Mucosa of rectum (tissue), 2 donors: ENCODE measurements at regions not wholly inside any gene's neighbourhood (a gene's known extent, or its start where the extent isn't known, plus 50 kb on each side); places are given as distances from the start of the nearest gene placed in this dataset.

Source experiments
- H3K27ac ChIP-seq, 2 donors: one replicate each; pipeline ENCODE4 v1.7.0; 2013; ENCODE audit warnings: inconsistent platforms in 2 of 2, low read depth in 2 of 2, low read length in 2 of 2
- H3K27me3 ChIP-seq, 2 donors: one replicate each; pipeline ENCODE4 v1.7.0; 2013; ENCODE audit warnings: low read length in 2 of 2; ENCODE audit not compliant: control insufficient read depth in 2 of 2, insufficient read depth in 2 of 2
- H3K36me3 ChIP-seq, 2 donors: one replicate each; pipeline ENCODE4 v1.7.0; 2013; ENCODE audit warnings: low read length in 2 of 2; ENCODE audit not compliant: control insufficient read depth in 2 of 2, insufficient read depth in 2 of 2
- H3K4me1 ChIP-seq, 2 donors: one replicate each; pipeline ENCODE4 v1.7.0; 2013; ENCODE audit warnings: low read length in 2 of 2, mild to moderate bottlenecking in 1 of 2; ENCODE audit not compliant: control insufficient read depth in 2 of 2, insufficient read depth in 2 of 2
- H3K4me3 ChIP-seq, 2 donors: one replicate each; pipeline ENCODE4 v1.7.0; 2013; ENCODE audit warnings: low read length in 2 of 2
- H3K9ac ChIP-seq, 2 donors: one replicate each; pipeline ENCODE4 v1.7.0; 2013; ENCODE audit warnings: low read length in 2 of 2, low read depth in 1 of 2, mild to moderate bottlenecking in 1 of 2
- H3K9me3 ChIP-seq, 2 donors: one replicate each; pipeline ENCODE4 v1.7.0; 2013; ENCODE audit warnings: low read length in 2 of 2; ENCODE audit not compliant: control insufficient read depth in 2 of 2
- donor health status: healthy.
- donor health status: Normal muscosa, but diverticular disease.

GRCh38 chr6:40807484-40807883 is 220.3 kb upstream of the LRFN2 start:
- Histone ChIP-seq H3K4me3 (no peak overlapping the region), H3K27me3 (no peaks in the 10 kb centered on the region), H3K9ac (no peak overlapping the region), H3K36me3 (no peaks in the 10 kb centered on the region), H3K27ac (no peak overlapping the region), H3K4me1 (peaks cover 9 to 25% of the 10 kb centered on the region in 2 donors), H3K9me3 (no peaks in the 10 kb centered on the region)

- no peak overlapping the region for H3K4me3 ChIP-seq
- H3K9me3 ChIP-seq, result no peaks in the 10 kb centered on the region
- H3K36me3 ChIP-seq, result no peaks in the 10 kb centered on the region
- no peaks in the 10 kb centered on the region for H3K27me3 ChIP-seq
- H3K9ac ChIP-seq, result no peak overlapping the region
- peaks cover 9 to 25% of the 10 kb centered on the region in 2 donors for H3K4me1 ChIP-seq
- no peak overlapping the region for H3K27ac ChIP-seq
Observed at GRCh38 chr6:40806256-40806864, 219.2 kb upstream of the LRFN2 start.

GRCh38 chr6:40805336-40805735 is 218.2 kb upstream of the LRFN2 start:
- H3K36me3 ChIP-seq, result no peaks in the 10 kb centered on the region
- no peak overlapping the region for H3K9ac ChIP-seq
- H3K9me3 ChIP-seq, result no peaks in the 10 kb centered on the region
- no peak overlapping the region for H3K27ac ChIP-seq
- H3K4me3 ChIP-seq, result no peak overlapping the region
- H3K27me3 ChIP-seq, result no peaks in the 10 kb centered on the region
- peaks cover 9 to 25% of the 10 kb centered on the region in 2 donors for H3K4me1 ChIP-seq

- H3K27ac ChIP-seq, result peak overlapping the region in 1 of 2 donors; percentile 31
- no peaks in the 10 kb centered on the region for H3K9me3 ChIP-seq
Observed at GRCh38 chr6:40804905-40805304, 217.7 kb upstream of the LRFN2 start.

GRCh38 chr6:40803897-40804702 is 216.9 kb upstream of the LRFN2 start:
- H3K27ac ChIP-seq, result peak overlapping the region in 1 of 2 donors; percentile 56

More at GRCh38 chr6:40804905-40805304, 217.7 kb upstream of the LRFN2 start:
- H3K4me1 ChIP-seq, result peaks cover 9 to 25% of the 10 kb centered on the region in 2 donors
- H3K27me3 ChIP-seq, result no peaks in the 10 kb centered on the region
- no peaks in the 10 kb centered on the region for H3K36me3 ChIP-seq
- H3K4me3 ChIP-seq, result no peak overlapping the region
- no peak overlapping the region for H3K9ac ChIP-seq

GRCh38 chr6:40802481-40802880 is 215.3 kb upstream of the LRFN2 start:
- H3K36me3 ChIP-seq, result no peaks in the 10 kb centered on the region
- peaks cover 9 to 25% of the 10 kb centered on the region in 2 donors for H3K4me1 ChIP-seq
- no peak overlapping the region for H3K4me3 ChIP-seq
- H3K27ac ChIP-seq, result no peak overlapping the region
- no peaks in the 10 kb centered on the region for H3K27me3 ChIP-seq
- H3K9me3 ChIP-seq, result no peaks in the 10 kb centered on the region
- no peak overlapping the region for H3K9ac ChIP-seq

More at GRCh38 chr6:40803897-40804702, 216.9 kb upstream of the LRFN2 start:
- no peaks in the 10 kb centered on the region for H3K9me3 ChIP-seq
- peaks cover 9 to 25% of the 10 kb centered on the region in 2 donors for H3K4me1 ChIP-seq
- no peak overlapping the region for H3K4me3 ChIP-seq
- H3K9ac ChIP-seq, result no peak overlapping the region
- H3K27me3 ChIP-seq, result no peaks in the 10 kb centered on the region
- no peaks in the 10 kb centered on the region for H3K36me3 ChIP-seq

GRCh38 chr6:40799296-40800140 is 212.4 kb upstream of the LRFN2 start:
- Histone ChIP-seq H3K4me3 (no peak overlapping the region), H3K36me3 (no peaks in the 10 kb centered on the region), H3K27ac (no peak overlapping the region), H3K9ac (no peak overlapping the region), H3K9me3 (no peaks in the 10 kb centered on the region), H3K4me1 (peaks cover 6 to 13% of the 10 kb centered on the region in 2 donors), H3K27me3 (no peaks in the 10 kb centered on the region)

- Histone ChIP-seq H3K36me3 (no peaks in the 10 kb centered on the region), H3K4me1 (peaks cover 0 to under 1% of the 10 kb centered on the region in 2 donors), H3K9me3 (no peaks in the 10 kb centered on the region), H3K27me3 (no peaks in the 10 kb centered on the region), H3K4me3 (no peak overlapping the region), H3K27ac (no peak overlapping the region), H3K9ac (no peak overlapping the region)
Observed at GRCh38 chr6:40798069-40798770, 211.1 kb upstream of the LRFN2 start.

GRCh38 chr6:40796260-40797221 is 209.4 kb upstream of the LRFN2 start:
- no peaks in the 10 kb centered on the region for H3K9me3 ChIP-seq
- no peaks in the 10 kb centered on the region for H3K27me3 ChIP-seq
- H3K4me1 ChIP-seq, result no peaks in the 10 kb centered on the region
- no peak overlapping the region for H3K27ac ChIP-seq
- no peaks in the 10 kb centered on the region for H3K36me3 ChIP-seq
- no peak overlapping the region for H3K9ac ChIP-seq
- no peak overlapping the region for H3K4me3 ChIP-seq
